NCI-H345 (cell line): ENCODE measurements at regions not wholly inside any gene's neighbourhood (a gene's known extent, or its start where the extent isn't known, plus 50 kb on each side); places are given as distances from the start of the nearest gene placed in this dataset.

ENCODE experiments used
- DNase-seq: peaks from one replicate; lab custom pipeline; 2025; lab: John Stamatoyannopoulos, UW

- DNase-seq = no peak
These were observed 377.1 kb downstream of the VPS13C start for GRCh38 chr15:61682891-61683735.

GRCh38 chr15:61681676-61682075 lies 378.6 kb downstream of the VPS13C start:
- peak; percentile 8 for DNase-seq

DNA sequence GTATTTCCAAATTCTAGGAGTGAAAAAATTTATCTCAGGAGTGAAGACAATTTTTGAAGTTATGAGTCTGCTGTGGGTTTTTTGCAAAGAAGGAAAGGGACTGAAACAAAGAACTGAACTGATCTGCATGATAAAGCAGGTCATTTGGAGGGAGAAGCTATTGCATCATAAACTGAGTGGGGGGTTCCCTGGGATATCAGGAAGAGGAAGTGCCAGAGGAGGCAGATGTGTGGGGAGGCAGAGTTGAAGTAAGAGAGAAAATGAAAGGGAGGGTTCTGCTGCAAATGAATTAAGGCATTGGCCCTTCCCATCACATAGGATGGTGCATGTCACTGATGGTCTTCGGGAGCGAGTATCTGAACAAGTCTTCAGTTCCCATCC lies 379.2 kb downstream of the VPS13C start:
- no peak for DNase-seq

DNA sequence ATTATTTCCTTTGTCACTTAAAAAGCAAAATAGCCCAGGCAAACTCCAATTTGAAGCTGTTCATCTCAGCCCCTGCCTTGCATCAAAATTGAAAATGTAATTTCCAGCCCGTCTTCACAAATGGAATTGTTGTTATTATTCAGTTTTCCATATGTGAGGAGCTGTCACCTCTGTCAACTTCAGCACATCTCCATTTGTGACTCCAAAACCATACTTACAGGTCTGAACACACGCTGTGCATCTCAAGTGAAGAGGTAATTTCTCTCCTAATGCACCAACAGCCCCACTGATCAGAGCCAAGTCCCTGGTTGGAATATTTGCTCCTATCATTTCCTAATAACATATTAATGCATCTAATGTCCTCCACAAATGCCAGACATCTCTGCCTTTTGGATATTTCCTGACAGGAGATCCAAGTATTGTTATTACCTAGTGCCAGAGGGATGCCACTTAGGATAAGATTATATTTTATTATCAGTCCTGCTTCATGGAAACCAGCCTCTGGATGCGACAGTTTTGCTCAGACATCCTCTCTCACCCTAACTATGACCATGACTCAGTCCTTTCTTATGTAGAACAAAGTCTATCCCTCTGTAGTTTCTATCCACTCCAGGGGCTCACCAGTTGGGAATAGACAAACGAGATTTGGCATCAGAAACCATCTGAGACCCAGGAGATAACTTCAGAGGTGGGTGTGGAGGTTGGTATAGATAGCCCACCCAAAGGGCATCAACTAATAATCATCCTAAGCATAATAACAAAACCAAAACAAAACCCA lies 379.8 kb downstream of the VPS13C start:
- no peak for DNase-seq

GRCh38 chr15:61671736-61672135 lies 388.5 kb downstream of the VPS13C start:
- DNase-seq = no peak

DNA sequence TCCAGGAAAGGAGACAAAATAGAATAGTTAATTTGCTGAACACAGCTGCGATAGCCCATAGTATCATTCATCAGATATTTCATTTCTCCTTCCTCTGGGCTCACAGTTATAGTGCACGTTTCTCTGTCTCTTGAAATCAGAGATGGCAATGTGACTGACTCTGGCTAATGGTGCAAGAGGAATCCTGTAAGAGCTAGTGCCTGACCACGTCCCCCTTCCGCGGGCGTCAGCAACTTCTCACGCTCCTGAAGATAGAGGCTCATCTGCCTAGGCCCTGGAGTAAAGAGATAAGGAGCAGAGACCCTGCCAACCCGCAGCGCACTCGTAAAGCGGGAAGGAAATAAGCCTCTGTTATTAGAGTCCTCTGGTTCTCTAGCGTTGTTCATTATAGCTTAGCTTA lies 391.8 kb downstream of the VPS13C start:
- no peak for DNase-seq

DNA sequence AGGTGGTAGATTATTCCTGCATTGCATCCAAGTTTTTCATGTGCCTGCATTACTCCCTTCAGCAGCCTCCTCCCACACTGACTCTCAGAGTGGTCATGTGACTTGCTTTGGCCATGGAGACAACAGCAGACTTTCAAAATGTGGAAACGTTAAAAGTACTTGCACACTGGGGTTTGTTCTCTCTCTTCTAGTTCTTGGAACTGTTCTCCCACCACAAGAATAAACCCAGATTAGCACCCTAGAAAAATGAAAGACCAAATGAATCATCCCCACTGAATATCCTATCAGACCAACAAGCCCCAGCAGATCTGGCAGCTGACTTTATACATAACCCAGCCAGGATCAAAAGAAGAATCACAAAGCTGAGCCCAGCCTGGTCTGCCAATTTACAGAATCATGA lies 398.5 kb downstream of the VPS13C start:
- no peak for DNase-seq

DNA sequence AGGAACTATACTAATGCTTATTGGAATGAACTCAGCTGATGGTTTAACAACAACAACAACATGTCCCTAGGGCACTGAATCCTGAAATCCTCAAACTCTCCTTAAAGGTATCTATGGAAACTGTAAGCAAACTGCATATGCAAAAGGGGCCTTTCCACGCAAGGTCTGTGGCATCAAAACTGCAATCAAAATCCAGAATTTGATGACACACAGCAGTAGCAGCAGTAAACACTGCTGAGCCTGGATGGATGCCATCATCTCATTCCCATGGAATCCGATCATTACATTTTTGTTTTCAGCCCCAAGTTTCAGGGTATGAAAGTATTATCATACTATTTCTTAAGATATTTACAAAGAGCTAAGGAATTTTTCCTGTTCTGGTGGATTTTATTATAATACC lies 399.7 kb downstream of the VPS13C start:
- DNase-seq = no peak

DNA sequence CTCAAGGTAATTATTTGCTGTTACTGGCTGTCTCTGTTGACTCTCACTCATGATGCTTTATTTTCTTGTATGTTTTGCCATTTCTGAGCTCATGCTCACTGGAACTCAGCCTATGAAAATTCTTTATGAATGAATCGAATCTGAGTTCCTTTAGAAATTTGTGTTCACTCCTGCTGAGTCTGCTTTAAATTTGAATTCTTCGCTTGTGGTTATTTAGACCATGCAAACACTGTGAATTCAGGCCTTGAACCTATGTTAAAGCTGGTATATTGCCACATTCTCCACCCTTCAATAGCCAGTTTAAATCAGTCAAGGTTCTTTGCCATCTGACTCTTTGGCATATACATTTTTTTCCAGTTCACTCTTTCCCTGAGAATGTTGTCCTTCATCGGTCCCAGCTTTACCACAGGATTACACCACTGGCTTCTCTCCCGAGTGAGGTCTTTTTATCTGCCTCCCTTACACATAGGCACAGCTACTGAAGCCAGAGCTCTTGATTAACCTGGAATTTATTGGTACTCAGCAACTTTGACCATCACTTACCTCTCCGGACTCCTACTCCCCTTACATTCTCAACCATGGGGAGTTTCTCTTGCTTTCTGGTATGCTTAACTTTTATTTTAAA lies 400.6 kb downstream of the VPS13C start:
- DNase-seq = no peak

DNA sequence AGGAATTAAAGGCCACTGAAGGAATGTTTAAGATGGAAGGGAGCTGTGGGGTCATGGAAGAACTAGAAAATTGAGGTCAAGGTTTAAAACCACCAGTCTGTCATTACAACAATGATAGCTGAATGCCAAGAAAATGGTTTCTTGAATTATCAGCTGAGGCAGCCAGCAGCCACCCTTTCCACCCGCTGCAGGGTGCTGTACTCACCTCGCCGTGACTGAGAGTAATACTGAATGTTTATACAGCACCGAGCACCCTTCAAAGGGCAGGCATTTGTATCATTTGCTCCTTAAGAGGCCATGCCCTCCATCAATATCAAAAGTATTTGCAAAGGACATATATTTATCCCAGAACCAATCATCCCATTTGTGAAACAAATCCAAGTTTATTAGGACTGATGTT lies 402.8 kb downstream of the VPS13C start:
- DNase-seq = no peak

DNA sequence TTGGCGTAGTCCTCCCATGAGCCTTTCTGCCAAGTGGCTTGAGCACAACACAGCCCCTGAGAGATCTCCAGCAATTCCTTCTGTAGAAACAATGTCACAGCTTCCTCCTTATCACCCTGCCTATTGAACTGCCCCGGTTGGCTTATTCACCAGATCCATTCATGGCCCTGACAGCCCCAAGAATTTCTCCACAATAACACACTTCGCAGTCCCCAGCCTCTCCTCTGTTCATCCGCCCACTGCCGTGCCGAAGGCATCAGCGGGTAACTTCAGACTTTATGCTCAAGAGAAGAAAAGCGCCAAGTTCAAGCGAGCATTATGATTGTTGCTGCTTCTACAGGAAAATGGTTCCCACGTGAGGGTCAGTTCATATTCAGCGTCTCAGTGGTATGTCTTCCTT lies 403.9 kb downstream of the VPS13C start:
- DNase-seq = no peak

DNA sequence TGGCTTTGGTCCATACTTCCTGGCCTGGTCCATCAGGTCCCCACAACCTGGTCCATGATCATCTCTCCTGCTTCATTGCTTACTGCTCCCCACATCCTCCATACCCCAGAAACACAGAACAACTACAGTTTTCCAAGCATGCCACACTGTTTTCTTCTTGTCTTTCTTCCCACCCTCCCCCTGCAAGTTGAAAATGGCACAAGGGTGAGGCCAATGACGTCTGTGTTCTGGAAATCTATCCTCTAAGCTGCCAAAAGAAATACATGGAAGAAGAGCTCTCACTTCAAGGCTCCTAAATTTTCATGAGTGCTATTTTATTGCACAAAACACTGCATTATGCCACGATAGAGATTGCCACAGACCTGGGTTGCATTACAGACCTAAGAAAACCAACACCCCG lies 404.4 kb downstream of the VPS13C start:
- no peak for DNase-seq

DNA sequence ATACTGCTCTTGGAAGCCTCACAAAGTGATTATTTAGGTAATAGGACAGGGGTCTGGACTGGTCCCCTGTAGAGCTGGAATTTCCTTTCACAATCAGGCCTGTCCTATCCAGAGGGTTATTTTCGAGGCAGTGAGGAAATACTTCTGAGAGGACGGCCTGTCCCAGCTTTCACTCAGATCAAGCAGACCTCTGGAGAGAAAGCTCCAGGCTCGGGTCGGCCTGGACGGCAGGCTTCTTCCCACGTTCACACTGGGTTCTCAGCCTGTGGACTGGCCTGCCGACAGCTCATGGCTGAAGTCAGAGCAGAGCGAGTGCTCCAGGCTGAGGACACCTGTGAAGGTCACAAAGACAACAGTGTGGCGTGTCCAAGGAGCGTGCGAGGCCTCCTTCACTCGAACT lies 405.3 kb downstream of the VPS13C start:
- DNase-seq = no peak

GRCh38 chr15:61654002-61654740 lies 406.1 kb downstream of the VPS13C start:
- DNase-seq = no peak

DNA sequence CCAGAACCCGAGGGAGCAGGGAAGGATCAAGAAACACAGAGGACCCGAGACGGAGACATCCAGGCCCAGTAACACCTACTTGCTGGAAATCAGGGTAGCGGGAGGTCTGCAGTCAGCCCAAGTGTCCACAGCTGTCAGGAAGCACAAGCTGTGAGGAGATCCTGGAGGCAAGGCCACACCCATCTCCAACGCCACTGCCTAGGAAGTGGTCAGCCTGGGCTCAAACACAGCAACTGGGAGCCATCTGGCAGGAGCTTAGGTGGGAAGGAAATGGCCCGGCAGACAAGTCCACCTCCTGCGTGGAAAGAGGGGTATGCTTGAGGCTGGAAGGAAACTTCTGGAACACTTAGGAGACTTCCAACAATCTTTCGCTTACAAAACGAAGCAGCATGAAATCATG lies 407.1 kb downstream of the VPS13C start:
- no peak for DNase-seq

GRCh38 chr15:61651267-61651666 lies 409.0 kb downstream of the VPS13C start:
- no peak for DNase-seq

DNA sequence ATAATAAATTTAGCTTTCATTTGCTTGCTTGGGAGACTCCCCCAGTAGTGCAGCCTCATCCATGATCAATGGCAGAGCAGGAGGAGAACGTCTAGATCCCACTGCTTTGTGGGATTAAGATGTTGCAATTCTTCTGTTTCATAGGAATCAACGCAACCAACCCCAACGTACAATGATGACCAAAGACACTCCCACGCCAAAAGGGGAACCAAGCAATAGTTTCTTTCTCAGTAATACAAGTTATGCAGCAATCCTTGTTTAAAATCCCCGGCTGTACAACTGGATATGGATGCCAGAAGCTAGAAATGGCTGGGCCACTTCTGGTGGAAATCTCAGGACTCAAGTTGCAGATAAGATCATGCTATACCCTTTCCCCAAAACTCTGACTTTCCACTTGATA lies 411.2 kb downstream of the VPS13C start:
- no peak for DNase-seq

GRCh38 chr15:61644550-61644949 lies 415.4 kb upstream of the RORA start:
- no peak for DNase-seq

DNA sequence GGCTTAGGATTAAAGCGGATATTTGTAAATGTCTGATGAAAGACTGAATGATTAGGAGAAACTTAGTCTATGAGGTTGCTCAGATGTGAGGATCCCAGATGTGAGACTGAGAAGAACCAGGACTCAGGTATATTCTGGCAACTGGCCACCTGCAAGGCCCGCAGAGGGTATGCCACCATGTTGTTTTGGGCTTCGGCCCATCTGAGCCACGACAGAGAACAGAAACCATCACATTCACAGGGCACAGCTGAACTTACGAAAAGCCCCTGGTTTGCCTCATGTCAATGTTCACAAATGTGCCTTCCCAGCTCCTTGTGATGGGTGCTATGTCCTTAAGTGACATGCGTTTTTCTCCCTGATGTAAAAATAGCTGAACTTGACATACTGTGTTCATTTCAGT lies 412.5 kb upstream of the RORA start:
- no peak for DNase-seq

GRCh38 chr15:61640756-61641155 lies 411.7 kb upstream of the RORA start:
- no peak for DNase-seq

DNA sequence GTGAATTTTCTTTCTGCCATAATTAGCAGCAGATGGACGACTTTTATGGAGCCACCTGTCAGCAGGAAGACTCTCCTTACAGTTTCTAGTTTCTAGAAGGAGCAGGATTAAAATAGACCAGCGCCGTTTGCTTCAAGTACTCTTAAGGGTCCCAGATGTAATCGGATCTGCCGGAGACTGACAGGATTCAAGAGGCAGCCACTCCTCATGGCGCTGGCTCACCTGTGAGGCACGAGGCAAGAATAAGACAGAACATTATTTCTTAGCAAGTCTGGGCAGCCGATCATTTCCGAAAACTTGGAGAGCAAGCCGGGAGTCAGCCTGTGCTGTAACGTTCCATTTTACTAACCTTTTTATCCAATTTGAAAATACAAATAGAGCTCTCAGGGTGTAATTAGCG lies 410.4 kb upstream of the RORA start:
- no peak for DNase-seq

DNA sequence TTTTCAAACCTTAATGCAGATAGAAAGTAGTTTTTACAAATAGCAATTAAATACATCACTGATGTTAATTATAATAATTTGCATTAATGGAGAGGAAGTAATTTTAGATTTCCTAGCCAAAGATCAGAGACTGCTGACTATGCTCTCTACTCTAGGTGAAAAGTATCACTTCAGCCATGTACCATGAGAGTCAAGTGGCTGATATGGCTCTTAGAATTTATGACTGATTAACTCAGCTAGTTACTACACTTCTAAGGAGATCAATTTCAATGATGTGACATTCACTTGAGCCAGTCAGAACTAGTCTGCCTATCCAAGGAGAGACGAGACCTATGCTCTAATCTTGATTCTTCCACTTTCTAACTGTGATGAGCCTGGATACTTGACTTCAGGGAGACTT lies 405.7 kb upstream of the RORA start:
- DNase-seq = no peak
